H9 (cell line): ENCODE measurements at regions not wholly inside any gene's neighbourhood (a gene's known extent, or its start where the extent isn't known, plus 50 kb on each side); places are given as distances from the start of the nearest gene placed in this dataset.
"Not testable (repeated sequence)": the region's sequence is repeated elsewhere in the genome, so short reads cannot be mapped to it uniquely, and the experiment has no call there.

Experiments
- DNase-seq: peaks from one replicate; pipeline ENCODE4 v3.0.0-alpha.2; 2017
- H2AFZ ChIP-seq: one replicate; pipeline ENCODE4 v1.6.1; 2013; ENCODE audit warnings: mild to moderate bottlenecking, low read length, control low read depth, moderate library complexity
- H2AK5ac ChIP-seq: 2 replicates; pipeline ENCODE4 v1.6.1; 2013; ENCODE audit warnings: low read length, control low read depth, mixed read lengths; ENCODE audit not compliant: insufficient read length
- H2BK120ac ChIP-seq: one replicate; pipeline ENCODE4 v1.6.1; 2013; ENCODE audit warnings: low read depth, mild to moderate bottlenecking, low read length, control low read depth, inconsistent platforms; ENCODE audit not compliant: poor library complexity, severe bottlenecking
- H2BK12ac ChIP-seq: 2 replicates; pipeline ENCODE4 v1.6.1; 2013; ENCODE audit warnings: low read length, control low read depth, mixed read lengths, low read depth; ENCODE audit not compliant: insufficient read length
- H2BK15ac ChIP-seq: 2 replicates; pipeline ENCODE4 v1.6.1; 2013; ENCODE audit warnings: low read depth, low read length, control low read depth
- H2BK20ac ChIP-seq: one replicate; pipeline ENCODE4 v1.6.1; 2013; ENCODE audit warnings: low read depth, mild to moderate bottlenecking, low read length, control low read depth, inconsistent platforms; ENCODE audit not compliant: poor library complexity, severe bottlenecking
- H2BK5ac ChIP-seq: 2 replicates; pipeline ENCODE4 v1.6.1; 2013; ENCODE audit warnings: low read length, control low read depth, mixed read lengths; ENCODE audit not compliant: insufficient read length
- H3K14ac ChIP-seq: 2 replicates; pipeline ENCODE4 v1.6.1; 2013; ENCODE audit warnings: low read length, control low read depth; ENCODE audit not compliant: insufficient read depth
- H3K18ac ChIP-seq: 2 replicates; pipeline ENCODE4 v1.6.1; 2013; ENCODE audit warnings: low read depth, mild to moderate bottlenecking, mixed read lengths, low read length, control low read depth; ENCODE audit not compliant: insufficient read length
- H3K23ac ChIP-seq: 2 replicates; pipeline ENCODE4 v1.6.1; 2013; ENCODE audit warnings: low read length, control low read depth, mixed read lengths, low read depth; ENCODE audit not compliant: insufficient read length
- H3K23me2 ChIP-seq: 2 replicates; pipeline ENCODE4 v1.6.1; 2013; ENCODE audit warnings: low read depth, mild to moderate bottlenecking, mixed read lengths, low read length, control low read depth; ENCODE audit not compliant: insufficient read length, poor library complexity, severe bottlenecking
- H3K27ac ChIP-seq: 2 replicates; pipeline ENCODE4 v1.5.1; 2013; ENCODE audit warnings: low read length, control low read depth, mixed read lengths, low read depth; ENCODE audit not compliant: insufficient read length
- H3K27me3 ChIP-seq: 2 replicates; pipeline ENCODE4 v1.6.1; 2013; ENCODE audit warnings: low read length, control low read depth, inconsistent platforms; ENCODE audit not compliant: insufficient read depth
- H3K4ac ChIP-seq: 2 replicates; pipeline ENCODE4 v1.6.1; 2013; ENCODE audit warnings: low read depth, mild to moderate bottlenecking, control low read depth, inconsistent platforms, low read length, moderate library complexity
- H3K4me1 ChIP-seq: 2 replicates; pipeline ENCODE4 v1.6.1; 2013; ENCODE audit warnings: low read length, control low read depth, inconsistent platforms; ENCODE audit not compliant: insufficient read depth
- H3K4me2 ChIP-seq: 2 replicates; pipeline ENCODE4 v1.6.1; 2013; ENCODE audit warnings: low read length, control low read depth, mixed read lengths; ENCODE audit not compliant: insufficient read length, insufficient read depth
- H3K56ac ChIP-seq: 2 replicates; pipeline ENCODE4 v1.6.1; 2013; ENCODE audit warnings: low read depth, mild to moderate bottlenecking, mixed read lengths, low read length, control low read depth; ENCODE audit not compliant: insufficient read length
- H3K79me1 ChIP-seq: 2 replicates; pipeline ENCODE4 v1.6.1; 2013; ENCODE audit warnings: low read depth, mild to moderate bottlenecking, moderate library complexity, low read length, control low read depth, inconsistent platforms; ENCODE audit not compliant: insufficient read depth, poor library complexity, severe bottlenecking
- H3K79me2 ChIP-seq: 2 replicates; pipeline ENCODE4 v1.6.1; 2013; ENCODE audit warnings: low read length, control low read depth, inconsistent platforms; ENCODE audit not compliant: insufficient read depth
- H3K9ac ChIP-seq: 2 replicates; pipeline ENCODE4 v1.6.1; 2013; ENCODE audit warnings: low read length, control low read depth, mixed read lengths; ENCODE audit not compliant: insufficient read length; ENCODE audit errors: extremely low read depth
- H3K9me3 ChIP-seq: one replicate; pipeline ENCODE4 v1.6.1; 2013; ENCODE audit warnings: low read depth, low read length, inconsistent platforms; ENCODE audit not compliant: control insufficient read depth
- H3T11ph ChIP-seq: one replicate; pipeline ENCODE4 v1.6.1; 2013; ENCODE audit warnings: mild to moderate bottlenecking, low read length, control low read depth, inconsistent platforms
- H4K20me1 ChIP-seq: one replicate; pipeline ENCODE4 v1.6.1; 2013; ENCODE audit not compliant: control insufficient read depth, insufficient read length, insufficient read depth
- H4K5ac ChIP-seq: 2 replicates; pipeline ENCODE4 v1.6.1; 2013; ENCODE audit warnings: low read depth, mild to moderate bottlenecking, mixed read lengths, low read length, control low read depth; ENCODE audit not compliant: insufficient read length
- H4K8ac ChIP-seq: replicated peaks from 2 replicates; pipeline ENCODE4 v1.6.1; 2013; ENCODE audit warnings: low read length, control low read depth, mixed read lengths, low read depth; ENCODE audit not compliant: insufficient read length
- H4K91ac ChIP-seq: 2 replicates; pipeline ENCODE4 v1.6.1; 2013; ENCODE audit warnings: low read depth, mild to moderate bottlenecking, moderate library complexity, mixed read lengths, low read length, control low read depth; ENCODE audit not compliant: insufficient read length
- H3K27ac Mint-ChIP-seq, 3 experiments: 2 replicates in 2 of 3; 3 replicates in 1 of 3; pipeline ENCODE4 v1.8.0; 2020 to 2021; ENCODE audit warnings: mixed read lengths in 3 of 3, mild to moderate bottlenecking in 1 of 3, moderate library complexity in 1 of 3
- H3K27me3 Mint-ChIP-seq: 2 replicates; pipeline ENCODE4 v1.8.0; 2021; ENCODE audit warnings: low read depth, mild to moderate bottlenecking, moderate library complexity, mixed read lengths
- H3K36me3 Mint-ChIP-seq, 3 experiments: 2 replicates in 2 of 3; 3 replicates in 1 of 3; pipeline ENCODE4 v1.8.0; 2020 to 2021; ENCODE audit warnings: low read depth in 3 of 3, mixed read lengths in 3 of 3; ENCODE audit not compliant: insufficient read depth in 1 of 3
- H3K4me1 Mint-ChIP-seq, 2 experiments: 2 replicates each; pipeline ENCODE4 v1.8.0; 2020; ENCODE audit warnings: mixed read lengths in 2 of 2
- H3K4me3 Mint-ChIP-seq, 2 experiments: 2 replicates in 1 of 2; 3 replicates in 1 of 2; pipeline ENCODE4 v1.8.0; 2020 to 2021; ENCODE audit warnings: mild to moderate bottlenecking in 2 of 2, mixed read lengths in 2 of 2, moderate library complexity in 1 of 2
- H3K9me3 Mint-ChIP-seq, 2 experiments: 2 replicates in 1 of 2; 3 replicates in 1 of 2; pipeline ENCODE4 v1.8.0; 2020; ENCODE audit warnings: mild to moderate bottlenecking in 2 of 2, mixed read lengths in 2 of 2, moderate library complexity in 1 of 2
- WGBS: extraction: QIAGEN DNeasy Blood & Tissue Kit; methylation state at CpG from one replicate; pipeline ENCODE4 v1.1.7; 2013; ENCODE audit warnings: missing lambda C conversion rate, low lambda C conversion rate, mixed read lengths; ENCODE audit not compliant: insufficient read length; ENCODE audit errors: extremely low coverage; 5-methylcytosine and 5-hydroxymethylcytosine counted together

DNA sequence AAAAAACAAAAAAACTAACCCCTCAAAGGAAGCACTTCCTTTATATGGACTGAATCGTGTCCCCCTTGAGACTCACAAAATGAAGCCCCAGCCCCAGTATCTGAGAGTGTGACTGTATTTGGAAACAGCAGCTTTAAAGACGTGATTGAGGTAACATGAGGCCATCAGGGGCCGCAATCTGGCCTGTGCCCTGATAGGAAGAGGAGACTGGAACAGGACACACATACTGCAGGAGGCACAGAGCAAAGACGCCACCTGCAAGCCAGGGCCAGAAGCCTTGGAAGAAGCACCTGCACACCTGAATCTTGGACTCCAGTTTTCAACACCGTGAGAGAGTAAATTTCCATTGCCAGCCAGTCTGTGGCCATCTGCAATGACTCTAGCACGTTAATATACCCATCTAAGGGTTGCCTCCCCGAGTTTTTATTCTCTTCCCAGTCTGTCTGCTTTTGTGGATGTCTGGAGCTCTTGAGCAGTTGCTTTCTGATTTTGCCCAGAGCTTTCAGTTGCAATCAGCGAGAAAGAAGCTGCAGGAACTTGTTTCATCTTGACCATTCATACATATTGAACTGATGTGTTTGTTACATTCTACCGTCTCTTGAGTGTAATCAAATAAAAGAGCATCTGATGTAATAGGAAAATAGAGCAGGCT, 775.8 kb upstream of the TPTE start:
- H3K56ac ChIP-seq, H3K23me2 ChIP-seq, H2AK5ac ChIP-seq, DNase-seq, H3K4me1 Mint-ChIP-seq, H3K9me3 Mint-ChIP-seq, H3K4me2 ChIP-seq, H3K79me2 ChIP-seq, H3K4ac ChIP-seq, H2BK20ac ChIP-seq, H2BK120ac ChIP-seq, H3K27me3 ChIP-seq, H3K27me3 Mint-ChIP-seq, H3K79me1 ChIP-seq, H3K27ac Mint-ChIP-seq, H2AFZ ChIP-seq, H3K9ac ChIP-seq, H4K91ac ChIP-seq, H3K4me3 Mint-ChIP-seq, H3K14ac ChIP-seq, H3K4me1 ChIP-seq, H3K23ac ChIP-seq, H2BK5ac ChIP-seq, H2BK15ac ChIP-seq, H4K20me1 ChIP-seq, H3T11ph ChIP-seq, H4K5ac ChIP-seq, H3K27ac ChIP-seq, H4K8ac ChIP-seq, H3K18ac ChIP-seq, H2BK12ac ChIP-seq: not testable (repeated sequence)
- no CpG with 5 or more reads among the region's 9 CpGs for WGBS
- H3K36me3 Mint-ChIP-seq, result peaks cover 6 to 23% (median 8%) of the 10 kb centered on the region in 3 experiments; a peak in 6 of 7 replicates
- peaks cover 92% of the 10 kb centered on the region for H3K9me3 ChIP-seq

DNA sequence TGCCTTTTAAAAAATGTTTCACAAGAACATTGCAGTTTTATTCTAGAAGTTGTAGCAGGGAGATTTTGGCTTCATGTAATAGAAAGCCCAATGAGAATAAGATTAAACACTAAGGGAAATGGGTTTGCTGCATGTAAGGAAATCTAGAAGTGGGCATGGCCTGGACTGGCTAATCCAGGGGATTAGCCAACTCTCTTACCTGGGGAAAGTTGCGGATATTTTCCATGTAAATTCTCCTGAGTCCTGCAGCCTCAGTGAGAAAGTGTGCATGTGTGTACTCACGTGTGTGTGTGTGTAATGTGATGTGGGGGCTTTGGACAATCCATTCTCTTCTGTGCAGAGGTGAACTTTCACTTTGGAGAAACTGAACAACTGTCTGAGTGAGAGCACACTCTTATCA, 775.1 kb upstream of the TPTE start:
- H3K23ac ChIP-seq, H3K23me2 ChIP-seq, H2BK15ac ChIP-seq, H3K4me2 ChIP-seq, H3K79me1 ChIP-seq, H3K27me3 Mint-ChIP-seq, H2AFZ ChIP-seq, H3K9ac ChIP-seq, H2BK5ac ChIP-seq, H4K5ac ChIP-seq, H3K79me2 ChIP-seq, H3K56ac ChIP-seq, H2BK12ac ChIP-seq, H3K27ac ChIP-seq, H3K4ac ChIP-seq, H3K4me3 Mint-ChIP-seq, H4K91ac ChIP-seq, H3K4me1 ChIP-seq, H3K27me3 ChIP-seq, H3T11ph ChIP-seq, H4K8ac ChIP-seq, H2AK5ac ChIP-seq, H3K9me3 Mint-ChIP-seq, H4K20me1 ChIP-seq, H2BK120ac ChIP-seq, H3K18ac ChIP-seq, H3K4me1 Mint-ChIP-seq, H3K14ac ChIP-seq, DNase-seq, H2BK20ac ChIP-seq, H3K27ac Mint-ChIP-seq: not testable (repeated sequence)
- peaks cover 92% of the 10 kb centered on the region for H3K9me3 ChIP-seq
- no CpG with 5 or more reads among the region's 2 CpGs for WGBS
- peaks cover 5 to 16% (median 6%) of the 10 kb centered on the region in 3 experiments; a peak in 6 of 7 replicates for H3K36me3 Mint-ChIP-seq
